Keratinocyte (primary cell): ENCODE measurements at regions not wholly inside any gene's neighbourhood (a gene's known extent, or its start where the extent isn't known, plus 50 kb on each side); places are given as distances from the start of the nearest gene placed in this dataset.
A peak's percentile ranks its signal among the peaks of the same experiment; 100 is the strongest.

ENCODE experiments used
- DNase-seq: peaks from one replicate; pipeline ENCODE4 v3.0.0-alpha.2; 2011; ENCODE audit warnings: low read depth, missing footprints, low spot score
- FAIRE-seq: peaks from 2 replicates; lab custom pipeline; 2011; peaks lifted over from hg19 to GRCh38; lab: Jason Lieb, UNC
- H2AFZ ChIP-seq: 2 replicates; pipeline ENCODE4 v1.6.0; 2012; ENCODE audit warnings: low read length, control low read depth, inconsistent platforms; ENCODE audit not compliant: control insufficient read depth
- H3K27ac ChIP-seq: 2 replicates; pipeline ENCODE4 v1.5.1; 2011; ENCODE audit warnings: low read length; ENCODE audit not compliant: control insufficient read depth, insufficient read depth
- H3K27me3 ChIP-seq: 3 replicates; pipeline ENCODE4 v1.6.0; 2011; ENCODE audit warnings: low read length; ENCODE audit not compliant: control insufficient read depth, insufficient read depth; ENCODE audit errors: extremely low read depth
- H3K36me3 ChIP-seq, 2 experiments: 2 replicates in 1 of 2; 3 replicates in 1 of 2; pipeline ENCODE4 v1.5.1; 2011; ENCODE audit warnings: low read length in 2 of 2, mild to moderate bottlenecking in 1 of 2; ENCODE audit not compliant: control insufficient read depth in 2 of 2, insufficient read depth in 2 of 2; ENCODE audit errors: extremely low read depth in 1 of 2
- H3K4me1 ChIP-seq: 3 replicates; pipeline ENCODE4 v1.5.1; 2011; ENCODE audit warnings: low read length; ENCODE audit not compliant: control insufficient read depth, insufficient read depth; ENCODE audit errors: extremely low read depth
- H3K4me2 ChIP-seq: 3 replicates; pipeline ENCODE4 v1.6.0; 2011; ENCODE audit warnings: low read depth, low read length; ENCODE audit not compliant: control insufficient read depth, insufficient read depth; ENCODE audit errors: extremely low read depth
- H3K4me3 ChIP-seq, 3 experiments: fragments of 200-600 bp in 1 of 3; sonication (generic) in 1 of 3; 2 replicates in 2 of 3; 3 replicates in 1 of 3; pipeline ENCODE4 v1.5.1; 2011 to 2016; ENCODE audit warnings: low read length in 3 of 3, mild to moderate bottlenecking in 3 of 3, control low read depth in 2 of 3, inconsistent platforms in 1 of 3, low read depth in 1 of 3, mixed read lengths in 1 of 3, mixed run types in 1 of 3, moderate library complexity in 1 of 3; ENCODE audit not compliant: control insufficient read depth in 2 of 3, insufficient read depth in 2 of 3; ENCODE audit errors: extremely low read depth in 1 of 3
- H3K79me2 ChIP-seq: 2 replicates; pipeline ENCODE4 v1.6.0; 2012; ENCODE audit warnings: low read length; ENCODE audit not compliant: control insufficient read depth, insufficient read depth
- H3K9ac ChIP-seq: 3 replicates; pipeline ENCODE4 v1.6.0; 2011; ENCODE audit warnings: low read length; ENCODE audit not compliant: control insufficient read depth, insufficient read depth; ENCODE audit errors: extremely low read depth
- H3K9me1 ChIP-seq: 3 replicates; pipeline ENCODE4 v1.6.0; 2011; ENCODE audit warnings: low read length; ENCODE audit not compliant: control insufficient read depth, insufficient read depth; ENCODE audit errors: extremely low read depth
- H3K9me3 ChIP-seq: 2 replicates; pipeline ENCODE4 v1.5.1; 2012; ENCODE audit warnings: low read depth, low read length; ENCODE audit not compliant: control insufficient read depth
- H4K20me1 ChIP-seq: 3 replicates; pipeline ENCODE4 v1.6.0; 2011; ENCODE audit warnings: low read length; ENCODE audit not compliant: control insufficient read depth, insufficient read depth; ENCODE audit errors: extremely low read depth
- EZH2 ChIP-seq: IDR thresholded peaks from one replicate; pipeline ENCODE4 v1.6.1; 2012; ENCODE audit warnings: inconsistent platforms, mild to moderate bottlenecking, low read length, moderate library complexity
- dilution Hi-C: fragments of 300-500 bp; cut with MboI; formaldehyde crosslinking; loops from one replicate; pipeline ENCODE4 v1.7.0; 2020; ENCODE audit warnings: low sequenced_read_pairs; ENCODE audit not compliant: extremely low pct_ligation_motif_present
- TF ChIP-seq, protein P1 (sequence below), 3 experiments: IDR thresholded peaks in 1 of 3; conservative IDR thresholded peaks in 1 of 3; optimal IDR thresholded peaks in 1 of 3; 2 replicates in 2 of 3; 3 replicates in 1 of 3; pipeline versions ENCODE3 to v1.5.1; 2011; ENCODE audit warnings: low read length in 3 of 3, mild to moderate bottlenecking in 3 of 3, moderate library complexity in 2 of 3, control low read depth in 1 of 3, inconsistent platforms in 1 of 3; ENCODE audit not compliant: insufficient read depth in 2 of 3; ENCODE audit errors: extremely low read depth in 1 of 3

DNA sequence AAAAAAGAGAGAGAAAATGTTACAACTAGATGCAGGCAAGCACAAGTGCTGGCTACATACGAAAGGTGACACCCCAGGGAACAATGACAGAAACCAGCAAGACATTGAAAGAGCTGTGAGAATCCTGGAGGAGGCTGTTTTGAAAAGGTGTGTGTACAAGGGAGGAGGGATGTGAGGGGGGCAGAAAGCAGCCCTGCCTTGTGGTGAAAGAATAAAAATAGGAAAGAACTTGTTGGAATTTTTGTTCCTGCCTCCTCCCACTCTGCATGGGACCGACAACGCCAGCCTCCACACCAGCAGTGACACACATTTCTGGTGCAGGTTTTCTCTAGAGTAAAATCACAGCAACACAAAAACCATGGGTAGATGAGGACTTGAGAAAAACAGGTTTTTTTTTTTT lies 1258.6 kb downstream of the PCDH9 start:
- H4K20me1 ChIP-seq, result no peaks in the 10 kb centered on the region
- no peak for FAIRE-seq
- H2AFZ ChIP-seq, result no peak overlapping the region
- no peak overlapping the region for H3K27ac ChIP-seq
- TF ChIP-seq, protein P1, sequence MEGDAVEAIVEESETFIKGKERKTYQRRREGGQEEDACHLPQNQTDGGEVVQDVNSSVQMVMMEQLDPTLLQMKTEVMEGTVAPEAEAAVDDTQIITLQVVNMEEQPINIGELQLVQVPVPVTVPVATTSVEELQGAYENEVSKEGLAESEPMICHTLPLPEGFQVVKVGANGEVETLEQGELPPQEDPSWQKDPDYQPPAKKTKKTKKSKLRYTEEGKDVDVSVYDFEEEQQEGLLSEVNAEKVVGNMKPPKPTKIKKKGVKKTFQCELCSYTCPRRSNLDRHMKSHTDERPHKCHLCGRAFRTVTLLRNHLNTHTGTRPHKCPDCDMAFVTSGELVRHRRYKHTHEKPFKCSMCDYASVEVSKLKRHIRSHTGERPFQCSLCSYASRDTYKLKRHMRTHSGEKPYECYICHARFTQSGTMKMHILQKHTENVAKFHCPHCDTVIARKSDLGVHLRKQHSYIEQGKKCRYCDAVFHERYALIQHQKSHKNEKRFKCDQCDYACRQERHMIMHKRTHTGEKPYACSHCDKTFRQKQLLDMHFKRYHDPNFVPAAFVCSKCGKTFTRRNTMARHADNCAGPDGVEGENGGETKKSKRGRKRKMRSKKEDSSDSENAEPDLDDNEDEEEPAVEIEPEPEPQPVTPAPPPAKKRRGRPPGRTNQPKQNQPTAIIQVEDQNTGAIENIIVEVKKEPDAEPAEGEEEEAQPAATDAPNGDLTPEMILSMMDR (optimal IDR thresholded peaks at IDR 0.05 in 1 of 3, IDR thresholded peaks at IDR 0.05 in 1 of 3, conservative IDR thresholded peaks at IDR 0.05 in 1 of 3; ENCODE audit: extremely low read depth in 1 of 3, insufficient read depth in 2 of 3, low read length in 3 of 3), result no peak
- no peak for TF ChIP-seq EZH2
- dilution Hi-C loops, result no loop called here
- H3K4me1 ChIP-seq, result no peaks in the 10 kb centered on the region
- H3K27me3 ChIP-seq, result no peaks in the 10 kb centered on the region
- H3K9me3 ChIP-seq, result no peaks in the 10 kb centered on the region
- no peak overlapping the region for H3K4me2 ChIP-seq
- no peaks in the 10 kb centered on the region for H3K79me2 ChIP-seq
- no peak for DNase-seq
- H3K36me3 ChIP-seq, result no peaks in the 10 kb centered on the region
- H3K9me1 ChIP-seq, result no peaks in the 10 kb centered on the region
- no peak overlapping the region for H3K9ac ChIP-seq
- no peak overlapping the region for H3K4me3 ChIP-seq

DNA sequence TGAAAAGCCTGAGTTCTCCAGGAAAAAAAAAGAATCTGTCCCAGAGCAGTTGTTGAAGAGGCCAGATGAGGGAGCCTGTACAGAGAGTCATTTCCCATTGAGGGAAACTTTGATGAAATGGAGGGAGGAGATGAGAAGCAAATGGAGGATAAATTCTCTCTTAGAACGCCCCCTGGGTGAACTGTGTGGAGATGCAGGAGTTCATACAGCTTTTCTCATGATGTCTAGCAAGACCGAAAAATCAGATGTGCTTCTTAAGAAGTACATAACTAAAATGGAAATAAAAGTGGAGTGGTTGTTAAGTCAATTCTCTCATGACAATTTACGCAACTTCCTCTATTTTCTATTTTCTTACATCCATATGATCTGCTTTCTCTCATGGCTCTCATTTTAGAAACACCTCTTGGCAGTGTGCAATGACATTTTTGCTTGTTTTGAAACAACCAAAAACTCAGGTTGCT lies 1263.1 kb downstream of the PCDH9 start:
- Histone ChIP-seq H3K4me2 (no peak overlapping the region), H4K20me1 (no peaks in the 10 kb centered on the region), H3K36me3 (no peaks in the 10 kb centered on the region), H3K79me2 (no peaks in the 10 kb centered on the region), H3K9ac (no peak overlapping the region), H3K27me3 (no peaks in the 10 kb centered on the region), H3K4me1 (no peaks in the 10 kb centered on the region), H3K9me1 (no peaks in the 10 kb centered on the region), H3K27ac (no peak overlapping the region), H2AFZ (no peak overlapping the region), H3K4me3 (no peak overlapping the region), H3K9me3 (no peaks in the 10 kb centered on the region)
- TF ChIP-seq, protein P1 (optimal IDR thresholded peaks at IDR 0.05 in 1 of 3, IDR thresholded peaks at IDR 0.05 in 1 of 3, conservative IDR thresholded peaks at IDR 0.05 in 1 of 3; ENCODE audit: extremely low read depth in 1 of 3, insufficient read depth in 2 of 3, low read length in 3 of 3), result peak in 2 of 3 experiments; percentile 31 to 34
- no peak for TF ChIP-seq EZH2
- dilution Hi-C loops, result no loop called here
- FAIRE-seq (no peak), DNase-seq (no peak)
